ENCODE measurements at regions not wholly inside any gene's neighbourhood (a gene's known extent, or its start where the extent isn't known, plus 50 kb on each side); places are given as distances from the start of the nearest gene placed in this dataset.

GRCh38 chr11:92504004-92504403 is 279.4 kb downstream of the FAT3 start:
- in situ Hi-C loops (cut with MboI; ENCODE audit: low pct_unique_long_range_greater_than_20kb, low sequenced_read_pairs) = no loop called here
- DNase-seq = no peak

- no peak for DNase-seq
These were observed 279.9 kb downstream of the FAT3 start for GRCh38 chr11:92504534-92504933.

DNA sequence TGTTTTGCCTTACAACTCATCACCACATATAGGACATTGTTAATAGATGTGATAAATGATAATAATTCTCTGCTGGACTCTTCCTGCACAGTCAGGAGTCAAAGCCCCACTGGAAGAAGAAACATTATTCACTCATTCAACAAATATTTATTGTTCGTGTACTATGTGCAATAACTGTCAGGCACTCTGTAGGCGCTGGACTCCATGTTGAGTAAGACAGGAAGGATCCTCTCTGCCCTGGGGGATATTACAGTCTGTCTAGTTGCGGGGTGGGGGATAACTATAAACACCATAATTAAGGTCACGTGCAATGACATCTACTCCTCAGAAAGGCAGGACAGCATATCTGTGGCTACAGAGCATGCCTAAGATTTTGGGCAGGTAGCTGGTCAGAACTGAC is 281.1 kb downstream of the FAT3 start:
- DNase-seq = no peak

More at GRCh38 chr11:92504534-92504933, 279.9 kb downstream of the FAT3 start:
- in situ Hi-C loops (cut with MboI; ENCODE audit: low pct_unique_long_range_greater_than_20kb, low sequenced_read_pairs) = no loop called here

GRCh38 chr11:92506809-92507336 is 282.3 kb downstream of the FAT3 start:
- in situ Hi-C loops (cut with MboI; ENCODE audit: low pct_unique_long_range_greater_than_20kb, low sequenced_read_pairs) = no loop called here
- DNase-seq = no peak

More for the DNA sequence above, 281.1 kb downstream of the FAT3 start:
- in situ Hi-C loops (cut with MboI; ENCODE audit: low pct_unique_long_range_greater_than_20kb, low sequenced_read_pairs) = no loop called here

- in situ Hi-C loops (cut with MboI; ENCODE audit: low pct_unique_long_range_greater_than_20kb, low sequenced_read_pairs) = no loop called here
These were observed 286.0 kb downstream of the FAT3 start for GRCh38 chr11:92510591-92510990.

DNA sequence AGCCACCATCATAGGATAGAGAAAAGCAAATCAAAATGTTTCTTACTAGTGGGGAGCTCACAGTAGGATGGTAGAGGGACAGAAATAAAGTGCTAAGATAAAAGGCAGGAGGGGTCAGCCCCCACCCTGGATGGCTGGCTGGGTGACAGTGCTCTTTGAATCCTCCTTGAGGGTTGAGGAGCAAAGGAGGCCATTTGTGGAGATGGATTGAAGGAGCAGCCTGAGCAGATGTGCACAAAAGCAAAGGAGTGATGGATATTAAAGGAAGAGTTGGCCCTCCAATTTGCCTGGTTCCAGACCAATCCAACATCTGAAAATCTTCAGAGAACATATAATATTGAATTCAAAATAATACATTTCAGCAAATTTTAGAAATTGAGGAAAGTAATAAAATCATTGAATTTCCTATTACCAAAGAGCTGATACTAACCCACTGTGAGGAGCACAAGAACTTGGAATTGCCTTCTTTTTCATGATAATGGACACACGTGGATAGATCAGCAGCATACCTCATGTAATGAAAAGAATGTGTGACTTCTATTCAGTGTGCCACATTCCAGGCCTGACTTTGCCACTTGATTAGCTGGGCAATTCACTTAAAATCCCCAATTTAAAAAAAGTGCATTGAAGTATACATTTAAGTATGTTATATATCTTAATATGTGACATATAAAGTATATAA is 287.0 kb downstream of the FAT3 start:
- in situ Hi-C loops (cut with MboI; ENCODE audit: low pct_unique_long_range_greater_than_20kb, low sequenced_read_pairs) = no loop called here
- DNase-seq = no peak

More at GRCh38 chr11:92510591-92510990, 286.0 kb downstream of the FAT3 start:
- DNase-seq = no peak

- in situ Hi-C loops (cut with MboI; ENCODE audit: low pct_unique_long_range_greater_than_20kb, low sequenced_read_pairs) = no loop called here
- no peak for DNase-seq
These were observed 287.6 kb downstream of the FAT3 start for GRCh38 chr11:92512204-92512569.

- in situ Hi-C loops (cut with MboI; ENCODE audit: low pct_unique_long_range_greater_than_20kb, low sequenced_read_pairs) = no loop called here
- DNase-seq = no peak
These were observed 299.0 kb downstream of the FAT3 start for GRCh38 chr11:92523611-92524010.

- no peak for DNase-seq
- in situ Hi-C loops (cut with MboI; ENCODE audit: low pct_unique_long_range_greater_than_20kb, low sequenced_read_pairs) = no loop called here
These were observed 299.9 kb downstream of the FAT3 start for GRCh38 chr11:92524542-92524941.

GRCh38 chr11:92527467-92527866 is 302.8 kb downstream of the FAT3 start:
- in situ Hi-C loops (cut with MboI; ENCODE audit: low pct_unique_long_range_greater_than_20kb, low sequenced_read_pairs) = no loop called here
- no peak for DNase-seq

- in situ Hi-C loops (cut with MboI; ENCODE audit: low pct_unique_long_range_greater_than_20kb, low sequenced_read_pairs) = no loop called here
- no peak for DNase-seq
These were observed 303.4 kb downstream of the FAT3 start for GRCh38 chr11:92528001-92528400.

DNA sequence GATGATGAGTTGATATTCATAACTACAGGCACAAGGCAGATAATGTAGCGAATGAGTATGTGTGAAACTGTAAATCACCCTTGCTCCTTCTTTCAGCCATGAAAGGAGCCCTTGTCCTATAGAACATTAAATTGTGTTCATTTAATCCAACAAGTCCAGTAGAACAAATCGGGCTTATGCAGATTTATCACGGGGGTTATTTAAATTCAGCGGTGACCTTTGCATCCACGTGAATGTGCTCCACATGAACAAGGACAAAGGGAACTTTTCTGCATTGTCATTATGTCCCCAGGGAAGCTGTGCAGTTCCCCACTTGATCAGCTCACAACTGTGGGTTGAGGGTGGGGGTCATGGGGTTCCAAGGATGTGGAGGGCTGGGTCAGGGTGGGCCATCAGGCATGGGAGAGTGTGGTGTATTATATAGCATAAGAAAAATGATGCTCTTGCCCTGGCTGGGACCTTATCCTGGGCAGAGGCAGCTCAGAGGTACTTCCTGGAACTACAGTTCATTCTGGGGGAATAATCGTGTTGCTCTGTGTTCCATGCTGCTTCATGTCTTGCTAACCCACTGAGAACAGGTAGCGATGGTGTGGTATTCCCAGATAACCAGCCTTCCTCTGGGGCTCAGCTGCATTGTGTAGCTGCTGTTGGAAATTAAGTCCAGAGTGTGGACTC is 306.6 kb downstream of the FAT3 start:
- in situ Hi-C loops (cut with MboI; ENCODE audit: low pct_unique_long_range_greater_than_20kb, low sequenced_read_pairs) = no loop called here

DNA sequence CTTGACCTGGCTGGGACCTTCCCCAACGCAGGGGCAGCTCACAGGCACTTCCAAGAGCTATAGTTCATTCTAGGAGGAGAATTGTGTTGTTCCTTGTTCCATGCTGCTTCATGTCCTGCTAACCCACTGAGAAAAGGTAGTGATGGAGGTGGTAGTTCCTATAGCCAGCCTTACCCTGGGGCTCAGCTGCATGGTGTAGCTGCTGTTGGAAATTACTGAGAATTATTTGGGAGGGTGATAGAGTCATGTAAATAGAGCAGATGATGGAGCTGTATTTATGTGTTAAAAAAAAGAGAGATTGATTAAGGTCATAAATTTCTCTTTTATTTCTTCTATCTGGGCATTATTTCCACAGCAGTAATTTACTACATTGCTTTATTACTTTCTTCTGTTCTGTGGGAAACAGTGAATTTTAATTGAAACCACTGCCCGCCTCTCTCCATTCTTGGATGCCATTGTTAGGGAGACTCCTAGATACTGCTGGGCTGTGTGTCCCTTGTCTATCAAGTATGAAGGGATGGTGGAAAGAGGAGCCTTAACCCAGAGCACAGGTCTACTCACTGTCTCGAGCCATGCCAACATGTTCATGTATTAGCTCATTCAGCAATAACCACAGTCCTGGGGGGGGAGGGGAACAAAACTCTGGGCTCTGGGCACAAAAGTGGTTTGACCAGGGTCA is 309.2 kb downstream of the FAT3 start:
- DNase-seq = no peak
- in situ Hi-C loops (cut with MboI; ENCODE audit: low pct_unique_long_range_greater_than_20kb, low sequenced_read_pairs) = no loop called here

More for the DNA sequence above, 306.6 kb downstream of the FAT3 start:
- DNase-seq = no peak

GRCh38 chr11:92536883-92537282 is 312.3 kb downstream of the FAT3 start:
- DNase-seq = no peak
- in situ Hi-C loops (cut with MboI; ENCODE audit: low pct_unique_long_range_greater_than_20kb, low sequenced_read_pairs) = no loop called here

GRCh38 chr11:92540096-92540495 is 315.5 kb downstream of the FAT3 start:
- in situ Hi-C loops (cut with MboI; ENCODE audit: low pct_unique_long_range_greater_than_20kb, low sequenced_read_pairs) = no loop called here

GRCh38 chr11:92545906-92546471 is 321.4 kb downstream of the FAT3 start:
- in situ Hi-C loops (cut with MboI; ENCODE audit: low pct_unique_long_range_greater_than_20kb, low sequenced_read_pairs) = no loop called here
- DNase-seq = no peak

More at GRCh38 chr11:92540096-92540495, 315.5 kb downstream of the FAT3 start:
- no peak for DNase-seq

GRCh38 chr11:92546603-92547002 is 322.0 kb downstream of the FAT3 start:
- in situ Hi-C loops (cut with MboI; ENCODE audit: low pct_unique_long_range_greater_than_20kb, low sequenced_read_pairs) = no loop called here
- no peak for DNase-seq

- in situ Hi-C loops (cut with MboI; ENCODE audit: low pct_unique_long_range_greater_than_20kb, low sequenced_read_pairs) = no loop called here
- DNase-seq = no peak
These were observed 325.8 kb downstream of the FAT3 start for GRCh38 chr11:92550411-92550810.

DNA sequence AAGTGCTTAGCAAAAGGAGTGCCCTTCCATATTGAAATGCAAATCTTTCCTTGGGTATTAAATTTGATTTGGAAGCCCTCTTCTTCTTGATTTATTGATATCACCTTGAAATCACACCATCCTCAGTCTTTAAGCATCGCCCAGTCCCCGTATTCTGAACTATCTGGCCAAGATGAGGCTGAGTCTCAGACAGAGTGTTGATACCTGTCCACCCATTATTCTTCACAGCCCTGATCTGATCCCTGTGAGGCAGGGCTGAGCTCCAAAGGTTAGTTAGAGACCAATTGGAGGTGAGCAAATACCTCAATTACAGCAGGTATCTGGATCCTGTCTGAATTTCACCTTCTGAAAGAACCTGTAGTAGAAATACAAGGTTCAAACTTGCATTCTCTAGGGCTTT is 326.3 kb downstream of the FAT3 start:
- in situ Hi-C loops (cut with MboI; ENCODE audit: low pct_unique_long_range_greater_than_20kb, low sequenced_read_pairs) = no loop called here
- DNase-seq = no peak

DNA sequence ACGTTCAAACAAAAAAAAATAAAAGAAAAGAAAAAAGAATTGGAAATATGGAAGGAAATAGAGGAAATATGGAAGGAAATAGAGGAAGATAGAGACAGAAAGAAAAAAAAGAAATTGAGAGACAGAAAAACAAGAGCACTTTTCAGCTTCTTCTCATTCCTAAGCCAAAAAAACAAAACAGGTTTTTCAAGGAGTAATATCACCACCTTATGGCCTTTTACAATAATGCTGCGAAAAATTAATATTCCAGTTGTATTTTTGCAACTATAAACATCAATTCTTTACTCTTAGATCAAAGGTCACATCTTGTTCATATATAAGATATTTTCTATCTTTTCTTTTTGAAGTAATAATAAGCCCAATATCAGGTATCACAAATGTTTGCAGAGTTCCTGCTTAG is 328.3 kb downstream of the FAT3 start:
- in situ Hi-C loops (cut with MboI; ENCODE audit: low pct_unique_long_range_greater_than_20kb, low sequenced_read_pairs) = no loop called here
- peak; percentile 8 for DNase-seq

Measured in KBM-7 (cell line).